ENCODE measurements at regions not wholly inside any gene's neighbourhood (a gene's known extent, or its start where the extent isn't known, plus 50 kb on each side); places are given as distances from the start of the nearest gene placed in this dataset.

DNA sequence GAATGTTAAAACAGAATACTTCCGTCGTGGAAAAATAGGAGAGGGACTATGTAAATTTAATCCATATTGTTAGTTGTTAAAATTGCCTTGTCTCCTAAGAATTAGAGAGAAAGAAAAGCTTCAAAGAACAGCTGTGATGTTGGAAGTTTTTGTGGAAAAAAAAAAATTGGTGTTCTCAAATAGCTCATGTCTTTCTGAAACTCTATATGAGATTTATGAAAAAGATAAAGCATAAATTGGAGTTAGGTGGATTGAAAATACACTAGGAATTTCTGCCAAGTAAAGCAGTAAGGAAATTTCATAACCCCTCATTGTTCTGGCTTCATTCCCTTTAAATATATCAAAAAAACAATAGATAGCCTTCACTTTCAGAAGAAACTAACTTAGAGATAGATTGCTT is 274.0 kb upstream of the ADAMTS5 start (continued):
- TF ChIP-seq, protein P1, sequence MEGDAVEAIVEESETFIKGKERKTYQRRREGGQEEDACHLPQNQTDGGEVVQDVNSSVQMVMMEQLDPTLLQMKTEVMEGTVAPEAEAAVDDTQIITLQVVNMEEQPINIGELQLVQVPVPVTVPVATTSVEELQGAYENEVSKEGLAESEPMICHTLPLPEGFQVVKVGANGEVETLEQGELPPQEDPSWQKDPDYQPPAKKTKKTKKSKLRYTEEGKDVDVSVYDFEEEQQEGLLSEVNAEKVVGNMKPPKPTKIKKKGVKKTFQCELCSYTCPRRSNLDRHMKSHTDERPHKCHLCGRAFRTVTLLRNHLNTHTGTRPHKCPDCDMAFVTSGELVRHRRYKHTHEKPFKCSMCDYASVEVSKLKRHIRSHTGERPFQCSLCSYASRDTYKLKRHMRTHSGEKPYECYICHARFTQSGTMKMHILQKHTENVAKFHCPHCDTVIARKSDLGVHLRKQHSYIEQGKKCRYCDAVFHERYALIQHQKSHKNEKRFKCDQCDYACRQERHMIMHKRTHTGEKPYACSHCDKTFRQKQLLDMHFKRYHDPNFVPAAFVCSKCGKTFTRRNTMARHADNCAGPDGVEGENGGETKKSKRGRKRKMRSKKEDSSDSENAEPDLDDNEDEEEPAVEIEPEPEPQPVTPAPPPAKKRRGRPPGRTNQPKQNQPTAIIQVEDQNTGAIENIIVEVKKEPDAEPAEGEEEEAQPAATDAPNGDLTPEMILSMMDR (conservative IDR thresholded peaks at IDR 0.05; ENCODE audit: low read depth in 2 of 2), result no peak

DNA sequence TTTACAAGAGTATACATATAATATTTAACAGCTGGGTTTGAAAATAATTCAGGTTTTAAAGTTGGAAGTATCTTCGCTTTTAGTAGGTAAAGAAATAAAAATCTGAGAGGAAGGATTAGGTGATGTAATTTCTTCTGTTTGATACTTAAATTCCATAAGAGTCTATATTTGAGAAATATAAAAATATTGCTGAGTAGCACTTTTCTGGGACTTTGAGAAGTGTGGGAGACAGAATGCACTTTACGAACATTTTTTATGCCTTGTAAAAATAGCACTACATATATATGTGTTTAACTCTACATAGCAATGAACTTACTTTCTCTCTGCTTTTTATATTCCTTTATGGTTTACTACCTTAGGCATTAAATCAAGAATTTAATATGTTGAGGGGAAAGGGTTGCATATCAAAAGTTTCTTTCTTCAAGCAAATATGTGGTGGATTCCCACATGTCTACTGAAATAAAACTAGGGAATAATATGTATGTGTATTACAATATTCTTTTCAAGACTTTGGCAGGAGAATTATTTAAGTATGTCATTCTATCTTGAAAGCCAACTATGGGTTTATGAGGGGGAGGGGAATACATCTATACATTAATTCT is 266.7 kb upstream of the ADAMTS5 start:
- ATAC-seq (no peak), DNase-seq (ENCODE audit: low spot score) (no peak)
- H2AFZ ChIP-seq, result no peak overlapping the region
- no peaks in the 10 kb centered on the region for H3K79me2 ChIP-seq (replicated peaks; ENCODE audit: insufficient read depth)
- no peaks in the 10 kb centered on the region; the same call in 1 of the 2 replicates for H3K36me3 ChIP-seq (ENCODE audit: insufficient read depth)
- no peaks in the 10 kb centered on the region for H3K36me3 Mint-ChIP-seq (ENCODE audit: low read depth)
- H3K27me3 ChIP-seq (ENCODE audit: insufficient read depth), result no peaks in the 10 kb centered on the region
- no peaks in the 10 kb centered on the region for H3K9me2 ChIP-seq (ENCODE audit: insufficient read depth)
- no peaks in the 10 kb centered on the region for H3F3A ChIP-seq (replicated peaks; ENCODE audit: low read depth)
- H3K4me1 ChIP-seq (ENCODE audit: insufficient read depth), result no peaks in the 10 kb centered on the region
- no peak overlapping the region for H3K27ac Mint-ChIP-seq
- no peak overlapping the region for H3K27ac ChIP-seq (ENCODE audit: low read depth)
- H3K4me3 ChIP-seq, result no peak overlapping the region
- H3K9me3 Mint-ChIP-seq, result no peaks in the 10 kb centered on the region
- H3K4me3 Mint-ChIP-seq, result no peak overlapping the region
- no peaks in the 10 kb centered on the region for H3K27me3 Mint-ChIP-seq (ENCODE audit: insufficient read depth, low read depth, poor library complexity)
- no peaks in the 10 kb centered on the region for H4K20me1 ChIP-seq (replicated peaks; ENCODE audit: insufficient read depth)
- H3K4me1 Mint-ChIP-seq, result no peaks in the 10 kb centered on the region
- no peak overlapping the region for H3K4me2 ChIP-seq
- TF ChIP-seq STAT1 (IDR thresholded peaks at IDR 0.05; ENCODE audit: unreplicated experiment) (no peak), JUNB (IDR thresholded peaks at IDR 0.05; ENCODE audit: unreplicated experiment) (no peak), EZH2 (IDR thresholded peaks at IDR 0.05; ENCODE audit: low read depth, unreplicated experiment) (no peak), CREB1 (CRISPR knock-in tag; IDR thresholded peaks at IDR 0.05; ENCODE audit: low read depth) (no peak), POLR2AphosphoS5 (IDR thresholded peaks at IDR 0.05; ENCODE audit: low read depth) (no peak), NANOG (IDR thresholded peaks at IDR 0.05; ENCODE audit: borderline replicate concordance) (no peak), ZNF114 (CRISPR knock-in tag; IDR thresholded peaks at IDR 0.05) (no peak)
- TF ChIP-seq, protein P2, sequence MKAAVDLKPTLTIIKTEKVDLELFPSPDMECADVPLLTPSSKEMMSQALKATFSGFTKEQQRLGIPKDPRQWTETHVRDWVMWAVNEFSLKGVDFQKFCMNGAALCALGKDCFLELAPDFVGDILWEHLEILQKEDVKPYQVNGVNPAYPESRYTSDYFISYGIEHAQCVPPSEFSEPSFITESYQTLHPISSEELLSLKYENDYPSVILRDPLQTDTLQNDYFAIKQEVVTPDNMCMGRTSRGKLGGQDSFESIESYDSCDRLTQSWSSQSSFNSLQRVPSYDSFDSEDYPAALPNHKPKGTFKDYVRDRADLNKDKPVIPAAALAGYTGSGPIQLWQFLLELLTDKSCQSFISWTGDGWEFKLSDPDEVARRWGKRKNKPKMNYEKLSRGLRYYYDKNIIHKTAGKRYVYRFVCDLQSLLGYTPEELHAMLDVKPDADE (IDR thresholded peaks at IDR 0.05), result no peak
- TF ChIP-seq, protein P3, sequence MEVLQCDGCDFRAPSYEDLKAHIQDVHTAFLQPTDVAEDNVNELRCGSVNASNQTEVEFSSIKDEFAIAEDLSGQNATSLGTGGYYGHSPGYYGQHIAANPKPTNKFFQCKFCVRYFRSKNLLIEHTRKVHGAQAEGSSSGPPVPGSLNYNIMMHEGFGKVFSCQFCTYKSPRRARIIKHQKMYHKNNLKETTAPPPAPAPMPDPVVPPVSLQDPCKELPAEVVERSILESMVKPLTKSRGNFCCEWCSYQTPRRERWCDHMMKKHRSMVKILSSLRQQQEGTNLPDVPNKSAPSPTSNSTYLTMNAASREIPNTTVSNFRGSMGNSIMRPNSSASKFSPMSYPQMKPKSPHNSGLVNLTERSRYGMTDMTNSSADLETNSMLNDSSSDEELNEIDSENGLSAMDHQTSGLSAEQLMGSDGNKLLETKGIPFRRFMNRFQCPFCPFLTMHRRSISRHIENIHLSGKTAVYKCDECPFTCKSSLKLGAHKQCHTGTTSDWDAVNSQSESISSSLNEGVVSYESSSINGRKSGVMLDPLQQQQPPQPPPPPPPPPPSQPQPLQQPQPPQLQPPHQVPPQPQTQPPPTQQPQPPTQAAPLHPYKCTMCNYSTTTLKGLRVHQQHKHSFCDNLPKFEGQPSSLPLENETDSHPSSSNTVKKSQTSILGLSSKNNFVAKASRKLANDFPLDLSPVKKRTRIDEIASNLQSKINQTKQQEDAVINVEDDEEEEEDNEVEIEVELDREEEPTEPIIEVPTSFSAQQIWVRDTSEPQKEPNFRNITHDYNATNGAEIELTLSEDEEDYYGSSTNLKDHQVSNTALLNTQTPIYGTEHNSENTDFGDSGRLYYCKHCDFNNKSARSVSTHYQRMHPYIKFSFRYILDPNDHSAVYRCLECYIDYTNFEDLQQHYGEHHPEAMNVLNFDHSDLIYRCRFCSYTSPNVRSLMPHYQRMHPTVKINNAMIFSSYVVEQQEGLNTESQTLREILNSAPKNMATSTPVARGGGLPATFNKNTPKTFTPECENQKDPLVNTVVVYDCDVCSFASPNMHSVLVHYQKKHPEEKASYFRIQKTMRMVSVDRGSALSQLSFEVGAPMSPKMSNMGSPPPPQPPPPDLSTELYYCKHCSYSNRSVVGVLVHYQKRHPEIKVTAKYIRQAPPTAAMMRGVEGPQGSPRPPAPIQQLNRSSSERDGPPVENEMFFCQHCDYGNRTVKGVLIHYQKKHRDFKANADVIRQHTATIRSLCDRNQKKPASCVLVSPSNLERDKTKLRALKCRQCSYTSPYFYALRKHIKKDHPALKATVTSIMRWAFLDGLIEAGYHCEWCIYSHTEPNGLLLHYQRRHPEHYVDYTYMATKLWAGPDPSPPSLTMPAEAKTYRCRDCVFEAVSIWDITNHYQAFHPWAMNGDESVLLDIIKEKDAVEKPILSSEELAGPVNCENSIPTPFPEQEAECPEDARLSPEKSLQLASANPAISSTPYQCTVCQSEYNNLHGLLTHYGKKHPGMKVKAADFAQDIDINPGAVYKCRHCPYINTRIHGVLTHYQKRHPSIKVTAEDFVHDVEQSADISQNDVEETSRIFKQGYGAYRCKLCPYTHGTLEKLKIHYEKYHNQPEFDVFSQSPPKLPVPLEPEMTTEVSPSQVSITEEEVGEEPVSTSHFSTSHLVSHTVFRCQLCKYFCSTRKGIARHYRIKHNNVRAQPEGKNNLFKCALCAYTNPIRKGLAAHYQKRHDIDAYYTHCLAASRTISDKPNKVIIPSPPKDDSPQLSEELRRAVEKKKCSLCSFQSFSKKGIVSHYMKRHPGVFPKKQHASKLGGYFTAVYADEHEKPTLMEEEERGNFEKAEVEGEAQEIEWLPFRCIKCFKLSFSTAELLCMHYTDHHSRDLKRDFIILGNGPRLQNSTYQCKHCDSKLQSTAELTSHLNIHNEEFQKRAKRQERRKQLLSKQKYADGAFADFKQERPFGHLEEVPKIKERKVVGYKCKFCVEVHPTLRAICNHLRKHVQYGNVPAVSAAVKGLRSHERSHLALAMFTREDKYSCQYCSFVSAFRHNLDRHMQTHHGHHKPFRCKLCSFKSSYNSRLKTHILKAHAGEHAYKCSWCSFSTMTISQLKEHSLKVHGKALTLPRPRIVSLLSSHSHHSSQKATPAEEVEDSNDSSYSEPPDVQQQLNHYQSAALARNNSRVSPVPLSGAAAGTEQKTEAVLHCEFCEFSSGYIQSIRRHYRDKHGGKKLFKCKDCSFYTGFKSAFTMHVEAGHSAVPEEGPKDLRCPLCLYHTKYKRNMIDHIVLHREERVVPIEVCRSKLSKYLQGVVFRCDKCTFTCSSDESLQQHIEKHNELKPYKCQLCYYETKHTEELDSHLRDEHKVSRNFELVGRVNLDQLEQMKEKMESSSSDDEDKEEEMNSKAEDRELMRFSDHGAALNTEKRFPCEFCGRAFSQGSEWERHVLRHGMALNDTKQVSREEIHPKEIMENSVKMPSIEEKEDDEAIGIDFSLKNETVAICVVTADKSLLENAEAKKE (CRISPR knock-in tag; IDR thresholded peaks at IDR 0.05), result no peak
- TF ChIP-seq, protein P1 (conservative IDR thresholded peaks at IDR 0.05; ENCODE audit: low read depth in 2 of 2), result no peak

Measured in GM23338 (cell line).